K562 (cell line): ENCODE measurements at regions not wholly inside any gene's neighbourhood (a gene's known extent, or its start where the extent isn't known, plus 50 kb on each side); places are given as distances from the start of the nearest gene placed in this dataset.
A peak's percentile ranks its signal among the peaks of the same experiment; 100 is the strongest.

Experiments
- CAMTA2 ChIP-seq: fragments of 250-450 bp; sonication (Bioruptor Pico); conservative IDR thresholded peaks from 2 replicates; pipeline ENCODE4 v1.5.1; 2022
- CCAR2 ChIP-seq: fragments of 200-400 bp; formaldehyde crosslinking; IDR thresholded peaks from 2 replicates; pipeline ENCODE4 v1.6.1; 2017; ENCODE audit warnings: mild to moderate bottlenecking, low read depth, low read length
- HDAC1 ChIP-seq, 2 experiments: fragments of 450-650 bp; IDR thresholded peaks; 2 replicates each; pipeline ENCODE4 v1.6.1; 2016 to 2017; ENCODE audit warnings: inconsistent platforms in 1 of 2, mild to moderate bottlenecking in 1 of 2, moderate library complexity in 1 of 2
- ILK ChIP-seq: fragments of 450-650 bp; IDR thresholded peaks from 2 replicates; pipeline ENCODE4 v1.6.1; 2016; ENCODE audit warnings: missing genetic modification characterization, low read depth, mild to moderate bottlenecking, missing compliant biosample characterization, moderate library complexity, borderline replicate concordance
- LCOR ChIP-seq: sonication (generic); formaldehyde crosslinking; IDR thresholded peaks from 2 replicates; pipeline ENCODE4 v1.8.0; 2022; ENCODE audit warnings: mild to moderate bottlenecking, missing genetic modification reagents
- MAX ChIP-seq: sonication (generic); formaldehyde crosslinking; IDR thresholded peaks from 2 replicates; pipeline ENCODE4 v1.9.0; 2022; ENCODE audit warnings: mild to moderate bottlenecking, missing genetic modification reagents
- MCM5 ChIP-seq: fragments of 450-650 bp; IDR thresholded peaks from 2 replicates; pipeline ENCODE4 v1.6.1; 2016; ENCODE audit warnings: low read depth
- MECOM ChIP-seq: fragments of 250-450 bp; sonication (Bioruptor Pico); IDR thresholded peaks from 2 replicates; pipeline ENCODE4 v1.8.0; 2022; ENCODE audit warnings: inconsistent platforms
- NELFE ChIP-seq: IDR thresholded peaks from 2 replicates; pipeline ENCODE4 v1.6.1; 2011; ENCODE audit warnings: mild to moderate bottlenecking; ENCODE audit not compliant: insufficient read depth, insufficient read length
- SMAD1 ChIP-seq: fragments of 150-350 bp; IDR thresholded peaks from 2 replicates; pipeline ENCODE4 v1.6.1; 2014; ENCODE audit warnings: low read length, low read depth; ENCODE audit not compliant: partially characterized antibody
- SMAD3 ChIP-seq: fragments of 450-650 bp; formaldehyde crosslinking; conservative IDR thresholded peaks from 2 replicates; pipeline ENCODE4 v1.4.0; 2020; ENCODE audit warnings: mild to moderate bottlenecking
- SMAD4 ChIP-seq: fragments of 250-450 bp; sonication (Bioruptor Pico); conservative IDR thresholded peaks from 2 replicates; pipeline ENCODE4 v1.8.0; 2021; ENCODE audit warnings: inconsistent platforms, mild to moderate bottlenecking, moderate library complexity
- SMC3 ChIP-seq: conservative IDR thresholded peaks from 2 replicates; pipeline ENCODE4 v1.6.1; 2011; ENCODE audit warnings: low read depth, low read length, improper control_type of control experiment; ENCODE audit not compliant: insufficient read depth
- STAG1 ChIP-seq: sonication (generic); formaldehyde crosslinking; IDR thresholded peaks from 2 replicates; pipeline ENCODE4 v1.5.0; 2020; ENCODE audit warnings: missing genetic modification reagents, borderline replicate concordance
- TEAD1 ChIP-seq, 2 experiments: fragments of 450-650 bp in 1 of 2; sonication (generic) in 1 of 2; formaldehyde crosslinking; IDR thresholded peaks; 2 replicates each; pipeline versions ENCODE4 v1.4.0 to v1.8.0; 2020 to 2022; ENCODE audit warnings: mild to moderate bottlenecking in 2 of 2, missing genetic modification reagents in 1 of 2
- ZNF695 ChIP-seq: fragments of 450-650 bp; formaldehyde crosslinking; IDR thresholded peaks from 2 replicates; pipeline ENCODE4 v1.4.0; 2020; ENCODE audit warnings: mild to moderate bottlenecking, moderate library complexity
- ZNF830 ChIP-seq: fragments of 250-450 bp; sonication (Bioruptor Pico); IDR thresholded peaks from 2 replicates; pipeline ENCODE4 v1.5.0; 2021; ENCODE audit warnings: mild to moderate bottlenecking
- TF ChIP-seq, protein P1 (sequence below), 3 experiments: IDR thresholded peaks in 2 of 3; conservative IDR thresholded peaks in 1 of 3; 2 replicates each; pipeline ENCODE4 v1.5.1; 2011 to 2012; ENCODE audit warnings: low read length in 3 of 3, mild to moderate bottlenecking in 3 of 3, control low read depth in 2 of 3, improper control_type of control experiment in 1 of 3, inconsistent platforms in 1 of 3, low read depth in 1 of 3, mixed read lengths in 1 of 3, moderate library complexity in 1 of 3; ENCODE audit not compliant: insufficient read depth in 2 of 3
- TF ChIP-seq, protein P2 (sequence below): sonication (generic); formaldehyde crosslinking; IDR thresholded peaks from 2 replicates; pipeline ENCODE4 v1.8.0; 2022; ENCODE audit warnings: mild to moderate bottlenecking, missing genetic modification reagents
- TF ChIP-seq, protein P3 (sequence below): fragments of 450-650 bp; IDR thresholded peaks from 2 replicates; pipeline ENCODE4 v1.6.1; 2014; ENCODE audit warnings: low read depth, mild to moderate bottlenecking, moderate library complexity, borderline replicate concordance
- TF ChIP-seq, protein P4 (sequence below): conservative IDR thresholded peaks from 2 replicates; pipeline ENCODE4 v1.6.1; 2011; ENCODE audit warnings: low read depth, mild to moderate bottlenecking, low read length; ENCODE audit not compliant: control insufficient read depth

DNA sequence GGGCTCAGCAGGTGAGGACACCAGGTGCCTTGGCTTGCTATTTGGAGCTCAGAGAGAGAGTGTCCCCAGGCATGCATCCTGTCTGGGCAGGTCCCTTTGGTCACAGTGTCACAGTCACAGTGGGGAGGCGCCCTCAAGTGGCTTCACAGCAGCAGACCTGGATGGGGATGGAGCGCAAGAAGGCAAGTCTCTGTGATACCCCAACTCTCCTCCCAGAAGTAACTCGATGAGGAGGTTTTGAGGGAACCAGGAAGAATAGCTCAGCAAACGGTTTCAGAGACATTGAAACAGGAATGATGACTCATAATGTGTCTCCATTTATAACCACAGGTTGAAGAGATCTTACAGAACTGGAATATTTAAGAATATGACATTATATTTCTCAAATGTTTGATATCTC is 66.5 kb upstream of the SH3GL3 start (continued):
- TF ChIP-seq, protein P1, sequence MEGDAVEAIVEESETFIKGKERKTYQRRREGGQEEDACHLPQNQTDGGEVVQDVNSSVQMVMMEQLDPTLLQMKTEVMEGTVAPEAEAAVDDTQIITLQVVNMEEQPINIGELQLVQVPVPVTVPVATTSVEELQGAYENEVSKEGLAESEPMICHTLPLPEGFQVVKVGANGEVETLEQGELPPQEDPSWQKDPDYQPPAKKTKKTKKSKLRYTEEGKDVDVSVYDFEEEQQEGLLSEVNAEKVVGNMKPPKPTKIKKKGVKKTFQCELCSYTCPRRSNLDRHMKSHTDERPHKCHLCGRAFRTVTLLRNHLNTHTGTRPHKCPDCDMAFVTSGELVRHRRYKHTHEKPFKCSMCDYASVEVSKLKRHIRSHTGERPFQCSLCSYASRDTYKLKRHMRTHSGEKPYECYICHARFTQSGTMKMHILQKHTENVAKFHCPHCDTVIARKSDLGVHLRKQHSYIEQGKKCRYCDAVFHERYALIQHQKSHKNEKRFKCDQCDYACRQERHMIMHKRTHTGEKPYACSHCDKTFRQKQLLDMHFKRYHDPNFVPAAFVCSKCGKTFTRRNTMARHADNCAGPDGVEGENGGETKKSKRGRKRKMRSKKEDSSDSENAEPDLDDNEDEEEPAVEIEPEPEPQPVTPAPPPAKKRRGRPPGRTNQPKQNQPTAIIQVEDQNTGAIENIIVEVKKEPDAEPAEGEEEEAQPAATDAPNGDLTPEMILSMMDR (IDR thresholded peaks at IDR 0.05 in 2 of 3, conservative IDR thresholded peaks at IDR 0.05 in 1 of 3; ENCODE audit: insufficient read depth in 2 of 3, low read depth in 1 of 3, low read length in 3 of 3) = peak; percentile 69 to 74 (median 70)
- TF ChIP-seq, protein P2, sequence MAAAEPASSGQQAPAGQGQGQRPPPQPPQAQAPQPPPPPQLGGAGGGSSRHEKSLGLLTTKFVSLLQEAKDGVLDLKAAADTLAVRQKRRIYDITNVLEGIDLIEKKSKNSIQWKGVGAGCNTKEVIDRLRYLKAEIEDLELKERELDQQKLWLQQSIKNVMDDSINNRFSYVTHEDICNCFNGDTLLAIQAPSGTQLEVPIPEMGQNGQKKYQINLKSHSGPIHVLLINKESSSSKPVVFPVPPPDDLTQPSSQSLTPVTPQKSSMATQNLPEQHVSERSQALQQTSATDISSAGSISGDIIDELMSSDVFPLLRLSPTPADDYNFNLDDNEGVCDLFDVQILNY = no peak
- peak; percentile 40; the same call in 1 of the 2 replicates for TF ChIP-seq SMC3
- TF ChIP-seq ILK (tag) = no peak
- TF ChIP-seq ZNF830 = no peak
- no peak for TF ChIP-seq TEAD1 (CRISPR knock-in tag; IDR thresholded peaks at IDR 0.05)
- TF ChIP-seq MCM5 = no peak
- no peak for TF ChIP-seq STAG1 (CRISPR knock-in tag)
- TF ChIP-seq, protein P3, sequence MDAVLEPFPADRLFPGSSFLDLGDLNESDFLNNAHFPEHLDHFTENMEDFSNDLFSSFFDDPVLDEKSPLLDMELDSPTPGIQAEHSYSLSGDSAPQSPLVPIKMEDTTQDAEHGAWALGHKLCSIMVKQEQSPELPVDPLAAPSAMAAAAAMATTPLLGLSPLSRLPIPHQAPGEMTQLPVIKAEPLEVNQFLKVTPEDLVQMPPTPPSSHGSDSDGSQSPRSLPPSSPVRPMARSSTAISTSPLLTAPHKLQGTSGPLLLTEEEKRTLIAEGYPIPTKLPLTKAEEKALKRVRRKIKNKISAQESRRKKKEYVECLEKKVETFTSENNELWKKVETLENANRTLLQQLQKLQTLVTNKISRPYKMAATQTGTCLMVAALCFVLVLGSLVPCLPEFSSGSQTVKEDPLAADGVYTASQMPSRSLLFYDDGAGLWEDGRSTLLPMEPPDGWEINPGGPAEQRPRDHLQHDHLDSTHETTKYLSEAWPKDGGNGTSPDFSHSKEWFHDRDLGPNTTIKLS = no peak
- TF ChIP-seq MECOM (CRISPR knock-in tag) = no peak
- no peak for TF ChIP-seq MAX (CRISPR knock-in tag)
- TF ChIP-seq SMAD3 (CRISPR knock-in tag) = no peak
- no peak for TF ChIP-seq SMAD4 (CRISPR knock-in tag)
- no peak for TF ChIP-seq CAMTA2
- TF ChIP-seq, protein P4, sequence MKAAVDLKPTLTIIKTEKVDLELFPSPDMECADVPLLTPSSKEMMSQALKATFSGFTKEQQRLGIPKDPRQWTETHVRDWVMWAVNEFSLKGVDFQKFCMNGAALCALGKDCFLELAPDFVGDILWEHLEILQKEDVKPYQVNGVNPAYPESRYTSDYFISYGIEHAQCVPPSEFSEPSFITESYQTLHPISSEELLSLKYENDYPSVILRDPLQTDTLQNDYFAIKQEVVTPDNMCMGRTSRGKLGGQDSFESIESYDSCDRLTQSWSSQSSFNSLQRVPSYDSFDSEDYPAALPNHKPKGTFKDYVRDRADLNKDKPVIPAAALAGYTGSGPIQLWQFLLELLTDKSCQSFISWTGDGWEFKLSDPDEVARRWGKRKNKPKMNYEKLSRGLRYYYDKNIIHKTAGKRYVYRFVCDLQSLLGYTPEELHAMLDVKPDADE = no peak
- TF ChIP-seq LCOR (CRISPR knock-in tag) = no peak
- no peak for TF ChIP-seq ZNF695 (CRISPR knock-in tag)
- TF ChIP-seq CCAR2 = no peak
- no peak for TF ChIP-seq SMAD1
- no peak for TF ChIP-seq HDAC1 (IDR thresholded peaks at IDR 0.05)
- no peak for TF ChIP-seq NELFE
